Adipocyte (in vitro differentiated cells): ENCODE measurements at regions not wholly inside any gene's neighbourhood (a gene's known extent, or its start where the extent isn't known, plus 50 kb on each side); places are given as distances from the start of the nearest gene placed in this dataset.

Source experiments
- DNase-seq: peaks from one replicate; pipeline ENCODE4 v3.0.0-alpha.2; 2015; ENCODE audit warnings: low read depth
- H3K27me3 ChIP-seq: replicated peaks from 2 replicates; pipeline ENCODE4 v1.7.0; 2013; ENCODE audit warnings: mild to moderate bottlenecking, low read length, moderate library complexity; ENCODE audit not compliant: control insufficient read depth, insufficient read depth
- H3K36me3 ChIP-seq: 2 replicates; pipeline ENCODE4 v1.7.0; 2013; ENCODE audit warnings: low read length, mild to moderate bottlenecking, moderate library complexity; ENCODE audit not compliant: control insufficient read depth, insufficient read depth, severe bottlenecking
- H3K4me1 ChIP-seq: 2 replicates; pipeline ENCODE4 v1.7.0; 2013; ENCODE audit warnings: mild to moderate bottlenecking, low read length, moderate library complexity; ENCODE audit not compliant: control insufficient read depth, insufficient read depth
- H3K4me3 ChIP-seq: 2 replicates; pipeline ENCODE4 v1.7.0; 2013; ENCODE audit warnings: mild to moderate bottlenecking, low read length, moderate library complexity
- H3K9ac ChIP-seq: 2 replicates; pipeline ENCODE4 v1.7.0; 2013; ENCODE audit warnings: mild to moderate bottlenecking, low read length, moderate library complexity
- H3K9me3 ChIP-seq: 2 replicates; pipeline ENCODE4 v1.7.0; 2013; ENCODE audit warnings: mild to moderate bottlenecking, low read length, moderate library complexity; ENCODE audit not compliant: control insufficient read depth

DNA sequence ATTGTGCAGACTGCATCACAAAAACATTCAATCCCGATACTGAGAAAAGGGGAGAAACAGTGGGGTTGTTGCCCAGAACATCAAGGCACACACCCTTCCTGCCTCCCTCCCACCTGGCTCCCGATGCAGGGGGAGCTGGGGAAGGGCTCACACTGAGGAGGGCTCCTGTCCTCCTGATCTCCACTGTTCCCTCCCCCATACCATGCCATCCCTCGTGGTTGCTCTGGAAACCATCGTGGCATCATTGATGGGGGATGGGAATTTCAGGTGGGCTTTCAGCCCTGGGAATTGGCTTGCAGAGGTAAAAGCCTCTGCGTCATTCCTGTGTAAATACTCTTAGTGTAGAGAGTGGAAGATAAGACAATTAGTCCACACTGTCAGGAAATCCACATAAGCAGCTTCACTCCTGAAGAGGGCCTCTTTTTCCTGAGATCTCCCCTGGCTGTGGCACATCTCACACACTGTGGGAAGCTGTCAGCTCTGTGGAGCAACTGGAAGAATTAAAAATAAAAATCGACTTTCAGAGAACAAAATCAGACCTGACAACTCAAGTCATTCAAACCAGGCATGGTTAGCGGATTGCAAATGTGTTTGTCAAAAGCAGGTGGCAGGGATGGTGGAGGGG lies 176.0 kb downstream of the CHST1 start:
- Histone ChIP-seq H3K36me3 (no peaks in the 10 kb centered on the region), H3K27me3 (peaks cover 63% of the 10 kb centered on the region), H3K4me3 (no peak overlapping the region), H3K9me3 (peaks cover 22% of the 10 kb centered on the region), H3K9ac (no peak overlapping the region), H3K4me1 (no peaks in the 10 kb centered on the region)
- no peak for DNase-seq

DNA sequence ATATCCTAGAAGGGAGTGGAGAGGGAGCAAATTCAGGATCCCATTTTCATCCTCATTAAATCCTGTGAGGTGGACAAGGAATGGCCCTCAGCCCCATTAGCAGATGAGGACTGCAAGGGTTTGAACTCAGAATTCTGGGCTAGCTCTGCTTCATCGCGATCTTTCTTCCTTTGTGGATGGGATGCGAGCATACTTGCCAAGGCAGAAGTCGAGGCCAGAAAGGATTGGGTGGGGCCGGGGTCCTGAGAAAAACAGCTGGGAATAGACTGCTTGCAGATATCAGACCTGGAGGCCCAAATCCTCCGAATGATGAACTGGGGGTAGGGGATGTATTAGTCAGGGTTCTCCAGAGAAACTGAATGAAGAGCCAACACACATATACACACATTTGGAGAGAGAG lies 179.0 kb downstream of the CHST1 start:
- H3K4me1 ChIP-seq = no peaks in the 10 kb centered on the region
- peaks cover 9% of the 10 kb centered on the region for H3K9me3 ChIP-seq
- no peak overlapping the region for H3K4me3 ChIP-seq
- H3K36me3 ChIP-seq = no peaks in the 10 kb centered on the region
- no peak overlapping the region for H3K9ac ChIP-seq
- no peak for DNase-seq
- peaks cover 67% of the 10 kb centered on the region for H3K27me3 ChIP-seq

DNA sequence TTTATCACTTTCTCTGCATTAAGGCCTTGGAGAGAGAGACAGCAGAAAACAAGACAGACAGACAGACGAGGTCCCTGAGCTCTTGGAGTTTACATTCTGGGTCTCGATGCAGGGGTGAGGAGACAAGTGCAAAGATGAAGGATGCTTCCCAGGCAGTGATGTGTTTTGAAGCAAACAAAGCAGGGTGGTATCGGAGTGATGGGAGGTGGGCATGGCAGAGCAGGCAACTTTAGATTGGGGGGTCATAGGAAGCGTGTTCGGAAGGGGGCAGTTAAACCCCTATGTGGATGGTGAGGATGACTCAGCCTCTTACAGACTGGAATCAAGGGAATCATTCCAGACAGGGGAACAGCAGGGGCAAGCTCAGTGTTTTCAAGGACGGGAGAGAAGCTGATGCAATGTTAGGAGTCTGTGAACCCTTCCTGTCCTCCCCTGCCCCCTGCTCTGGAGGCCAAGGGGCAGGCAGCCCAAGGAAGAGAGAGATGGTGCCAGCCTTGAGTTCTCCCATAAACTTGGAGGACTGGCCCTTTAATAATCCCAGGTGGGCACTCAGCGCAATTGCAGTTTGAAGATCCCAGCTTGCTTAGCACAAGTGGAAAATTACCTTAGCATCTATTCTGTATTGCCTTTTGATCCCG lies 180.2 kb downstream of the CHST1 start:
- Histone ChIP-seq H3K4me3 (no peak overlapping the region), H3K9me3 (peaks cover 9% of the 10 kb centered on the region), H3K27me3 (peaks cover 68% of the 10 kb centered on the region), H3K4me1 (no peaks in the 10 kb centered on the region), H3K9ac (no peak overlapping the region), H3K36me3 (no peaks in the 10 kb centered on the region)
- DNase-seq = no peak

DNA sequence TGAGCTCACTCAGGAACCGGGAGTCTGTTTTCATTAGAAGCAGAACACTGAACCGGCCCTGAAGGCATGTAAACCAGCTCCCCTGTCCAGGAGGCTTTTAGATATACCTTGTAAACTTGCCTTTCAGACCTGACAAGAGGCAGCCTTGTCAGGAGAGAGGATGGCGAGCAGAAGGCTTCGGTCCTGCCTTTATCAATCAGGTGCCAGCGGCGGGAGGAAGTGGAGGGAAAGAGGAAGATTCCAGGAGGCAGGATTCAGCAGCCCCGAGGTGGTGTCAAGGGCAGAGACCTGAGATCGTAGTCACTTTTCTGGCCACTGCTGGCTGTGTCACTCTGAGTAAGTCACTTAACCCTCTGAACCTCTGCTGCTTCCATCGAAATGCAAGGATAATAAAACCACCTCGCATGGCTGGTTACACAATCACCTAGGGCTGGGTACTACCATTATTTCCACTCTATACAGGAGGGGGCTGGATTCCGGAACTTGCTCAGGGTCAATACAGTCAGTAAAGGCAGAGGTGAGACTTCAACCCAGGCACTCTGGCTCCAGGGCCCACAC lies 181.0 kb downstream of the CHST1 start:
- peaks cover 70% of the 10 kb centered on the region for H3K27me3 ChIP-seq
- no peak for DNase-seq
- H3K9ac ChIP-seq = no peak overlapping the region
- H3K36me3 ChIP-seq = no peaks in the 10 kb centered on the region
- H3K9me3 ChIP-seq = peaks cover 9% of the 10 kb centered on the region
- H3K4me3 ChIP-seq = no peak overlapping the region
- no peaks in the 10 kb centered on the region for H3K4me1 ChIP-seq

DNA sequence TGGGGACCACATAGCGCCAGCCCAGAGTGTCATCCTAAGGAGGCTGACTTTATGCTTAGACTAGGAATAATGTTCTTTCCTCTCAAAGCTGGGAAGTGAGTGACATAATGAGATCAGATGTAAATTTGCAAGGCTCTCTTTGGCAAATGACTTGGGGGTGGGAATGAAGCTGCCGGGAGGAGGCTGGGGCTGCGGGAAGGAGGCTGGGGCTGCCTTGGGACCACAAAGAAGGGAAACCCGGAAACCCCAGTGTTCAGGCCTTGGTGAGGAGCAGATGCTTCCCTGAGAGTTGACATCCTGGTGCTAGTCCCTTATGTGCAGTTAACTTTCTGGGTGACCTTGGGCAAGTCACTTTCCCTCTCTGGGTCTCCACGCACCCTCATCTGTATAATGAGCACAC lies 182.0 kb downstream of the CHST1 start:
- Histone ChIP-seq H3K4me1 (no peaks in the 10 kb centered on the region), H3K36me3 (no peaks in the 10 kb centered on the region), H3K9me3 (peaks cover 9% of the 10 kb centered on the region), H3K4me3 (no peak overlapping the region), H3K27me3 (peaks cover 71% of the 10 kb centered on the region), H3K9ac (no peak overlapping the region)
- no peak for DNase-seq

DNA sequence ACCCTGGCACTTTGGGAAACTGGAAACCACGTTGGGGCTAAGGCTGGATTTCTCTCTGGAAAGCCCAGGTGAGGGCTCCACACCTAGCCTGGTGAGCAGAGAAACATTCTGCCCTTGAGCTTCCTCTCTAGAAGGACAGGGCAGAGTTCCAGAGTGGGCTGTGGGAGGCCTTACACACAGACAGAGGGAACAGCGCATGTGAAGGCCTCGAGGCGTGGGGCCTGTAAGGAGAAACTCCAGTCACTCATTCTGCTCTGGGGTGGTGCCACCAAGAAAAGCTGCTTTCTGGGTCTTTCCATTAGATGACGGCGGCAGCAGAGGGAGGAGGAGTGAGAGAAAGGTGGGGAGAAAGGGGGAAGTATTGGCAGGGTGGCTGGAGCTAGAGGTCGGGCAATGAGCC lies 183.1 kb downstream of the CHST1 start:
- H3K9ac ChIP-seq = no peak overlapping the region
- no peaks in the 10 kb centered on the region for H3K4me1 ChIP-seq
- no peak for DNase-seq
- H3K9me3 ChIP-seq = peaks cover 12% of the 10 kb centered on the region
- H3K4me3 ChIP-seq = no peak overlapping the region
- peaks cover 62% of the 10 kb centered on the region for H3K27me3 ChIP-seq
- no peaks in the 10 kb centered on the region for H3K36me3 ChIP-seq

DNA sequence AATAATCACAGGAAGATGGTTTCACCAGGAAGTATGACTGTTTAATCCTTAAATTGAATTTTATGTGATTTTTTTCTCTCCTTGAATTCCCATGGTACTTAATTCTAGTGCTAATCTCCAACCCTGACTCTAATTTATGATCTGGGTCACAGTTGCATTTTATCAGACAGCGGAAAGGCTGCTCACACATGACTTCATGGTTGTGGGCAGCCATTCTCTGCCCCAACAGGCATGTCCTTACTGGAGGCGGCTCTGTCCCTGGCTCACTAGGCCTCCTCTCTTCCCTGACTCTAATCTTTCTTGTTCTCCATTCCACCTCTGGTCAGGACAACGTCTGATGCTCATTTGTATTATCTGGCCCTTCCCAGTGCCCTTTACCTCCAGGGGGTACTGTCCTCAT lies 184.4 kb downstream of the CHST1 start:
- no peak for DNase-seq
- H3K4me1 ChIP-seq = no peaks in the 10 kb centered on the region
- peaks cover 66% of the 10 kb centered on the region for H3K27me3 ChIP-seq
- peaks cover 5% of the 10 kb centered on the region for H3K9me3 ChIP-seq
- no peak overlapping the region for H3K4me3 ChIP-seq
- H3K9ac ChIP-seq = no peak overlapping the region
- no peaks in the 10 kb centered on the region for H3K36me3 ChIP-seq

DNA sequence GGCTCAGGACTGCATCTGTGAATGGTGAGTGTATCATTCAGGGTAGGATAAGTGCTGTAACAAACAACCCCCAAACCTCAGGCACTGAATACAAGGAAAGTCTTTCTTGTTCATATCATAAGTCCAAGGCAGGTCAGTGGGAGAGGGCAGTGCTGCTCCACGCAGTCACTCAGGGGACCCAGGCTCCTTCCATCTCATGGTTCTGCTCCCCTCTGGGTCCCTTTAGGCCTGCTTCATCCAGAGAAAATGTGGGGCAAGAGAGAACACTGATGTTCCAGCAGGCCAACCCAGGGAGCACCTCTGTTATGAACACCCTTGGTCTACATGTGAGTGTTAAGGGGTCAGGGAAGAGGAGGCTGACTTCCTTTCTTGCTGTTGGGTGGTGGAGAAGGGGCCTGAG lies 187.8 kb downstream of the CHST1 start:
- H3K4me3 ChIP-seq = no peak overlapping the region
- no peak for DNase-seq
- H3K9me3 ChIP-seq = peaks cover 5% of the 10 kb centered on the region
- no peak overlapping the region for H3K9ac ChIP-seq
- no peaks in the 10 kb centered on the region for H3K36me3 ChIP-seq
- H3K4me1 ChIP-seq = no peaks in the 10 kb centered on the region
- H3K27me3 ChIP-seq = peaks cover 64% of the 10 kb centered on the region

DNA sequence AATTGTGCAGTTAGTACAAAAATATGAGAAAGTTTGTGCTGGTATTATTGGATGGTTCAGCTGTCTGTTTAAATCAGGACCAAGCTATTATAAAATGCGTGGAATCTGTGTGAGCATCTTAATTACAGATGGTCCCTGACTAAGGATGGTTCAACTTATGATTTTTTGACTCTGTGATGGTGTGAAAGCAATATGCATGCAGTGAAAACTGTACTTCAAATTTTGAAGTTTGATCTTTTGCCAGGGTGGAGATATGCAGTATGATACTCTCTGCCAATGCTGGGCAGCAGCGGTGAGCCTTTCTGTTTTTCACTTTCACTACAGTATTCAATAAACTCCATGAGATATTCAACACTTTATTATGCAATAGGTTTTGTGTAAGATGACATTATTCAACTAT lies 189.3 kb downstream of the CHST1 start:
- H3K4me3 ChIP-seq = no peak overlapping the region
- H3K36me3 ChIP-seq = no peaks in the 10 kb centered on the region
- H3K27me3 ChIP-seq = peaks cover 50% of the 10 kb centered on the region
- H3K9me3 ChIP-seq = peaks cover 5% of the 10 kb centered on the region
- DNase-seq = no peak
- H3K9ac ChIP-seq = no peak overlapping the region
- H3K4me1 ChIP-seq = peaks cover 2% of the 10 kb centered on the region

DNA sequence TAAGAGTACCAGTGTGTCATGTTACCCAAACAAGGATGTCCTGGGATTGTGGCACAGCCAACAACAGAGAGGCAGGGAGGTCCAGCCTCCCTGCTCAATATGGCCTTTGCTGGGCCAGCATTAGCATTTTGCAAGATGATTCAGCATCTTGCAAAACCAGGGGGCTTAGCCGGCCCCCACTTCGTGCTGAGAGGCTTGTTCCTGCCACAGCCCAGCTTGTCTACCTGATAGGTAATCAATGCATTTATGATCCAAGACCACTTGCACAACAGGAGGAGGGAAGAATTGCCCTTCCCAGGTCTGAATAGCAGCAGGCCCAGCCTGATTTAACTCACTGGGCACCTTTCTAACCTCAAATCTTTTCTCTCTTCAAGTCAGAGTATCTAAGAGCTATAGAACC lies 189.0 kb upstream of the SYT13 start:
- no peak overlapping the region for H3K9ac ChIP-seq
- peaks cover 41% of the 10 kb centered on the region for H3K27me3 ChIP-seq
- no peaks in the 10 kb centered on the region for H3K36me3 ChIP-seq
- no peak for DNase-seq
- H3K9me3 ChIP-seq = peaks cover 5% of the 10 kb centered on the region
- peaks cover 10% of the 10 kb centered on the region for H3K4me1 ChIP-seq
- H3K4me3 ChIP-seq = no peak overlapping the region

DNA sequence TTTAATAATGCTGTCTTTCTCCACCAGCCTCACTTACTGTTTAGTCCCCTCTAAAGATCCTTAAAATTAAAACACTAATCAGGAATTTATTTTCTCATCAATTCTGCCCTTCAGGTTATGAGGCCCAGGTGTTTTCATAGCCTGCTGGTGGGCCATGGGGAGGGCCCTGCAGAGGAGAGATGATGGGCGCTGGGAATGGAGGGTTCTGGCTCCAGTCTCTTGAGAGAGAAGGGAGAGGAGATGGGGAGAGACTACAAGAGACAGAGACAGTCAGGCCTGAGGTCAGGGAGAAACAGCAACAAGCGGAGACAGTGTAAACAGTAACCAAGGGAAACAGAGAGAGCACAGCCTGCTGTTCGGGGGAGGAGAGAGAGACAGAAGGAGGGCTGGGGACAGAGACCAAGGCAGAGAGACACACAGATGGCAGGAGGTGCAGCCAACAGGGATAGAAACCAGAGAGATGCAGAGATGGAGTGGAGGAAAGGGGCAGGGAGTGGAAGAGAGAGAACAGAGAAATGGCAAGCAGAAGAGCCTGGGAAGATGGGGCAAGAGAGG lies 187.3 kb upstream of the SYT13 start:
- H3K36me3 ChIP-seq = no peaks in the 10 kb centered on the region
- peaks cover 5% of the 10 kb centered on the region for H3K9me3 ChIP-seq
- H3K4me1 ChIP-seq = peaks cover 22% of the 10 kb centered on the region
- H3K4me3 ChIP-seq = no peak overlapping the region
- peaks cover 25% of the 10 kb centered on the region for H3K27me3 ChIP-seq
- no peak for DNase-seq
- H3K9ac ChIP-seq = no peak overlapping the region
